GM23338 (cell line): ENCODE measurements at regions not wholly inside any gene's neighbourhood (a gene's known extent, or its start where the extent isn't known, plus 50 kb on each side); places are given as distances from the start of the nearest gene placed in this dataset.

Experiments used
- ATAC-seq: fragments of 200-7000 bp; cut with Tn5 transposase; 3 replicates; pipeline ENCODE4 v1.9.1; 2020
- DNase-seq: peaks from one replicate; pipeline ENCODE4 v3.0.0-alpha.2; 2015; ENCODE audit warnings: low spot score
- H2AFZ ChIP-seq: fragments of 200-600 bp; sonication (generic); 2 replicates; pipeline ENCODE4 v1.8.0; 2016; ENCODE audit warnings: antibody characterized with exemption, mild to moderate bottlenecking, moderate library complexity
- H3F3A ChIP-seq: fragments of 200-600 bp; sonication (generic); replicated peaks from 2 replicates; pipeline ENCODE4 v1.8.0; 2017; ENCODE audit warnings: antibody characterized with exemption, mixed run types, low read depth
- H3K27ac ChIP-seq: fragments of 200-600 bp; sonication (generic); 2 replicates; pipeline ENCODE4 v1.6.1; 2016; ENCODE audit warnings: low read depth
- H3K27me3 ChIP-seq: fragments of 200-600 bp; sonication (generic); 2 replicates; pipeline ENCODE4 v1.8.0; 2016; ENCODE audit warnings: mild to moderate bottlenecking, mixed run types, moderate library complexity; ENCODE audit not compliant: insufficient read depth
- H3K36me3 ChIP-seq: fragments of 200-600 bp; sonication (generic); 2 replicates; pipeline ENCODE4 v1.8.0; 2016; ENCODE audit warnings: mild to moderate bottlenecking; ENCODE audit not compliant: insufficient read depth
- H3K4me1 ChIP-seq: fragments of 200-600 bp; sonication (generic); 2 replicates; pipeline ENCODE4 v1.8.0; 2016; ENCODE audit warnings: mild to moderate bottlenecking, moderate library complexity; ENCODE audit not compliant: insufficient read depth
- H3K4me2 ChIP-seq: fragments of 200-600 bp; sonication (generic); 2 replicates; pipeline ENCODE4 v1.7.1; 2017; ENCODE audit warnings: mixed run types
- H3K4me3 ChIP-seq: fragments of 200-600 bp; sonication (generic); 2 replicates; pipeline ENCODE4 v1.6.1; 2016; ENCODE audit warnings: mixed run types
- H3K79me2 ChIP-seq: fragments of 200-600 bp; sonication (generic); replicated peaks from 2 replicates; pipeline ENCODE4 v1.8.0; 2017; ENCODE audit warnings: mild to moderate bottlenecking; ENCODE audit not compliant: insufficient read depth
- H3K9me2 ChIP-seq: fragments of 200-600 bp; sonication (generic); 2 replicates; pipeline ENCODE4 v1.8.0; 2017; ENCODE audit not compliant: insufficient read depth
- H4K20me1 ChIP-seq: fragments of 200-600 bp; sonication (generic); replicated peaks from 2 replicates; pipeline ENCODE4 v1.8.0; 2017; ENCODE audit warnings: mild to moderate bottlenecking; ENCODE audit not compliant: insufficient read depth
- H3K27ac Mint-ChIP-seq: 2 replicates; pipeline ENCODE4 v1.8.0; 2020; ENCODE audit warnings: inconsistent platforms, mild to moderate bottlenecking, moderate library complexity, mixed read lengths
- H3K27me3 Mint-ChIP-seq: 3 replicates; pipeline ENCODE4 v1.8.0; 2022; ENCODE audit warnings: low read depth, mild to moderate bottlenecking, moderate library complexity, mixed read lengths, inconsistent platforms; ENCODE audit not compliant: insufficient read depth, poor library complexity
- H3K36me3 Mint-ChIP-seq: 3 replicates; pipeline ENCODE4 v1.8.0; 2021; ENCODE audit warnings: low read depth, mild to moderate bottlenecking, inconsistent platforms, moderate library complexity, mixed read lengths
- H3K4me1 Mint-ChIP-seq: 3 replicates; pipeline ENCODE4 v1.8.0; 2020; ENCODE audit warnings: mild to moderate bottlenecking, inconsistent platforms, mixed read lengths
- H3K4me3 Mint-ChIP-seq: 3 replicates; pipeline ENCODE4 v1.8.0; 2021; ENCODE audit warnings: moderate library complexity, mild to moderate bottlenecking, inconsistent platforms, mixed read lengths
- H3K9me3 Mint-ChIP-seq: 3 replicates; pipeline ENCODE4 v1.8.0; 2020; ENCODE audit warnings: moderate library complexity, mild to moderate bottlenecking, inconsistent platforms, mixed read lengths
- ETS1 ChIP-seq: IDR thresholded peaks from 2 replicates; pipeline ENCODE4 v1.6.1; 2016; ENCODE audit warnings: antibody characterized with exemption
- EZH2 ChIP-seq: fragments of 200-600 bp; sonication (generic); IDR thresholded peaks from one replicate; pipeline ENCODE4 v1.8.0; 2017; ENCODE audit warnings: antibody characterized with exemption, mild to moderate bottlenecking, low read depth; ENCODE audit not compliant: unreplicated experiment
- EZH2phosphoT487 ChIP-seq: fragments of 200-600 bp; sonication (generic); IDR thresholded peaks from one replicate; pipeline ENCODE4 v1.8.1; 2018; ENCODE audit warnings: antibody characterized with exemption; ENCODE audit not compliant: unreplicated experiment
- JUNB ChIP-seq: IDR thresholded peaks from one replicate; pipeline ENCODE4 v1.6.1; 2016; ENCODE audit warnings: antibody characterized with exemption; ENCODE audit not compliant: unreplicated experiment
- NANOG ChIP-seq: IDR thresholded peaks from 2 replicates; pipeline ENCODE4 v1.6.1; 2016; ENCODE audit warnings: antibody characterized with exemption, borderline replicate concordance
- POLR2AphosphoS5 ChIP-seq: IDR thresholded peaks from 2 replicates; pipeline ENCODE4 v1.6.1; 2016; ENCODE audit warnings: antibody characterized with exemption, low read depth
- REST ChIP-seq: IDR thresholded peaks from one replicate; pipeline ENCODE4 v1.6.1; 2018; ENCODE audit warnings: antibody characterized with exemption; ENCODE audit not compliant: unreplicated experiment

- TF ChIP-seq REST: no peak
- no peak for TF ChIP-seq EZH2phosphoT487
These were observed 365.9 kb upstream of the NFIA start (continued) for GRCh38 chr1:60716472-60716871.

GRCh38 chr1:60715970-60716369 is 366.4 kb upstream of the NFIA start:
- Histone ChIP-seq H3K79me2 (no peaks in the 10 kb centered on the region), H3K9me2 (no peaks in the 10 kb centered on the region), H4K20me1 (no peaks in the 10 kb centered on the region), H3K4me2 (no peak overlapping the region), H3K27me3 (no peaks in the 10 kb centered on the region), H2AFZ (no peak overlapping the region), H3K36me3 (no peaks in the 10 kb centered on the region), H3F3A (no peaks in the 10 kb centered on the region), H3K4me3 (no peak overlapping the region), H3K4me1 (no peaks in the 10 kb centered on the region), H3K27ac (no peak overlapping the region)
- Mint-ChIP-seq H3K4me3 (no peak overlapping the region), H3K27me3 (no peaks in the 10 kb centered on the region), H3K9me3 (no peaks in the 10 kb centered on the region), H3K4me1 (no peaks in the 10 kb centered on the region), H3K36me3 (no peaks in the 10 kb centered on the region), H3K27ac (no peak overlapping the region)
- TF ChIP-seq POLR2AphosphoS5 (no peak), NANOG (no peak), REST (no peak), EZH2 (no peak), JUNB (no peak), ETS1 (no peak)
- DNase-seq (no peak), ATAC-seq (no peak)
